NCI-H146 treated with DMSO at 0.1 percent for 48 hours (cell line): ENCODE measurements at regions not wholly inside any gene's neighbourhood (a gene's known extent, or its start where the extent isn't known, plus 50 kb on each side); places are given as distances from the start of the nearest gene placed in this dataset.
A peak's percentile ranks its signal among the peaks of the same experiment; 100 is the strongest.

Experiments
- DNase-seq: peaks from one replicate; lab custom pipeline; 2025; ENCODE audit not compliant: unreplicated experiment; lab: John Stamatoyannopoulos, UW

DNA sequence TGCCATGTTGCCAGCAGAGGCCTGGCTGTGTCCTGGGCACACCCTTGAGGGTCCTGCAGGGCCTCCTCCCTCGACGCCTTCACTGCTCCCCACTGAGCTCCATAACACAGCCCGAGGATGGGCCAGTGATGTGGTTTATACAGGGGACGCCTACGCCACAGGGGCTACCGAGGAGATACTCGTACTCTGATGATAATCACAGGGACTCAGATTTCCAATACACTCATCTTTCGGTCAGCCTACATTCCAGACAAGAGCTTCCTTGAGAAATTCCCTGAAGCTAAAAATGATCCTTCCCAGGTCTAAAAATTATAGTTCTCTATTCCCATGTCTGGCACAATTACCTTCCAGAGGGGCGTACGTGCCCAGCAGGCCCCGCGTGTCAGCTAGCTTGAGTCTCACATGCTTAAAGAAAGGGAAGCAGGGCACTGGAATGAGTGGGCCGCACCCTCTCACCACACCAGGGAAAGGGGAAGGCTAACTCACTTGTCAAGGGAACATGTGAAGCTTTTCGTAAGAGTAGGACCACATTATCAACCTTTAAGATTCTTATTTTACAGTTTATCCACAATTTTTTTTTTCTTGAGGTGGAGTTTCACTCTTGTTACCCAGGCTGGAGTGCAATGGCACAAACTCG lies 159.5 kb upstream of the NDUFV2 start:
- DNase-seq, result no peak

DNA sequence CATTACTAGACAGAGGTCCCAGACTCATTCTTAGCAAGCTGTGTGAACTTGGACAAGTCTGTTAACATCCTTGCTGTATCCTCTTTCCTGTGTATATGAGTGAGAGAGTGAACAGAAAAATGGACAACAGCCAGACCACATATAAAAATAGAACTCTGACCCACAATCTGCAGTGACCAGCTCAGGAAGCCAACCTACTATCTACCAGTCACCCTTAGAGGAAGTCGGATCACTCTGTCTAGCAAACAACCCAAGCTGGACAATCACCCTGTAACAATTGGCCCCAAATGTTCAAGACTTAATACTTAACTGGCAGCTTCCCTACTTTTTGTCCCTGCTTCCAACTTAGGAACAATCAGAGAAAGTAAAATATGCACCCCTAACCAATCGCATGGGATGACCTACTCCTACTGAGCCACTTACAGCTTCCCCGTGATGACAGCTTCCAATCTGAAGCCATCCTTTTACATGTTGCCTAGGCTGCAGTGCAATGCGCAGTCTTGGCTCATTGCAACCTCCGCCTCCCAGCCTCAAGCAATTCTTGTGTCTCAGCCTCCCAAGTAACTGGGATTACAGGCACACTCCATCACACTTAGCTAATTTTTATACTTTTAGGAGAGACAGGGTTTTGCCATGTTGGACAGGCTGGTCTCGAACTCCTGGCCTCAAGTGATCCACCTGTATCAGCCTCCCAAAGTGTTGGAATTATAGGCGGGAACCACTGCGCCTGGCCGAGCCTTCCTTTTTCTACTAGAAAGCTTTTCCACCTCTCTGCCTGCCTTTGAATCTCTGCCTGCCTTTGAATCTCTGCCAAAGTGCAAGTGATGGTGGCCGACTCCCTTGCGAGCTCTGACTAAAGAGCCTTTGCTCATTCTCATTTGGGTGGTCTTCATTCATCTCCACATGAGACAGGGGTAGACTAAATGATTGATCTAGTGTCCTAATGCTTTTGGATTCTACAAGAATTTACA lies 158.3 kb upstream of the NDUFV2 start:
- no peak for DNase-seq

DNA sequence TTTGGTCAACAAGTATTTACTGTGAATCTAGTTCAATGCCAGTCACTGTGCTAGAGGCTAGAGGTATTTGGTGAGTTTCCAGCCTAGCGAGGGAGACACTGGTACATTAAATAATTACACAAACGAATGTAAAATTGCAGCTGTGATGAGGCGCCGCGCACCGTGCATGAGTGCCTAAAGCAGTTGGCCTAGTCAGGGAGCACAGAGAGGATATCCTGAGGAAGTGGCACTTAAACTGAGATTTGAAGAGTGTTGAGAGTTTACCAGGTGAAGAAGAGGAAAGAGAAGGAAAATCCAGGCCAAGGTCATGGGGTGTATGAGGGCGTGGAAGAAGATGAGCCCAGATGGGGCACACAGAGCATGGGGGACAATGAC lies 157.6 kb upstream of the NDUFV2 start:
- DNase-seq, result no peak

DNA sequence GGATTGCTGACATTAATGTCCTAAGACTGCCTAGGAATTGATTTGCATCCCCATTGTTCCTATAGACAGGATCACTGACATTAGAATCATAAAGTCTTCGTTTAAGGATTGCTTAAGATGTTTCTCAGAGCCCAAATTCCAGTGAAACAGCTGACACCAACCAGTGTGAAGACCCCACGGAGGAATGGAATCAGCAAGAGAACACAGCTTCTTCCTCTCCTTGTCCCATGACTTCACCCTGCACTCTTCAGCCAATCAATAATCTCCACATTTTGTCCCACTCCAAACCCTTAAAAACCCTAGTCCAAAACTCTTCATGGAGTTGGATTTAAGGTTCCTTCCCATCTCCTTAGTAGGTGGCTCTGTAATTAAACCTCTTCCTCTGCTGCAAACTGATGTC lies 157.0 kb upstream of the NDUFV2 start:
- DNase-seq, result no peak

DNA sequence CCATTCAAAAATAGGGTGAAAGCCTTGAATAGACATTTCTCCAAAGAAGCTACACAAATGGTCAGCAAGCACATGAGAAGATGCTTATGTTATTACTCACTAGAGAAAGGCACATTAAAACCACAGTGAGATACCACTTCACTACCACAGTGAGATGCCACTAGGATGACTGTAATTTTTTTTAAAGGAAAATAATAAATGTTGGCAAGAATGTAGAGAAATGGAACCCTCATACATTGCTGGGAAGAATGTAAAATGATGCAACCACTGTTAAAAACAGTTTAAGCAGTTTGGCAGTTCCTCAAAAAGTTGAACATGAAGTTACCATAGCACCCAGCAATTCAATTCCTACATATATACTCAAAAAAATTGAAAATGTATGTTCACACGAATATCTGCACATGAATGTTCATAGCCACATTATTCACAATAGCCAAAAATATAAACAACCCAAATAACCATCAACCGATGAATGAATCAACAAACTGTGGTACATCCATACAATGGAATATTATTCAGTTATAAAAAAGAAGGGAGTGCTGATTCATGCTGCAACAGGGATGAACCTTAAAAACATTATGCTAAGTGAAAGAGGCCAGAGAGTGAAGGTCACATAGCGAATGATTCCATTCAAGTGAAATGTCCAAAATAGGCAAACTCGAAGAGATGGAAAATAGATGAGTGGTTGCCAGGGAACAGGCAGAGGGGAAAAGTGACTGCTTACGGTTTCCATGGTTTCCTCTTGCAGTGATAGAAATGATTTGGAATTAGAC lies 156.2 kb upstream of the NDUFV2 start:
- no peak for DNase-seq

DNA sequence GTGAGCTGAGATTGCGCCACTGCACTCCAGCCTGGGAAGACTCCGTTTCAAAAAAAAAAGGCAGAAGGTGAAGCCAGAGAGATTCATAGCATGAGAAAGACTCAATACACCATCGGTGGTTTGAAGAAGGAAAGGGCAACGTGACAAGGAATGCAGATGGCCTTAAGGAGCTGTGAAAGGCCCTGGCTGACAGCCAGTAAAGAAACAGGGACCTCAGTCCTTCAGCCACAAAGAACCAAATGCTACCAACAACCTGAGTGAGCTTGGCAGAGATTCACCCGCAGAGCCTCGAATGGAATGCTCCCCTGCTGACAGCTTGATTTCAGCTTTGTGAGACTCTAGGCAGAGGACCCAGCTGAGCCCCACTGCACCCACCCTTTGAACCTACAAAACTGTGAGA lies 154.9 kb upstream of the NDUFV2 start:
- no peak for DNase-seq

DNA sequence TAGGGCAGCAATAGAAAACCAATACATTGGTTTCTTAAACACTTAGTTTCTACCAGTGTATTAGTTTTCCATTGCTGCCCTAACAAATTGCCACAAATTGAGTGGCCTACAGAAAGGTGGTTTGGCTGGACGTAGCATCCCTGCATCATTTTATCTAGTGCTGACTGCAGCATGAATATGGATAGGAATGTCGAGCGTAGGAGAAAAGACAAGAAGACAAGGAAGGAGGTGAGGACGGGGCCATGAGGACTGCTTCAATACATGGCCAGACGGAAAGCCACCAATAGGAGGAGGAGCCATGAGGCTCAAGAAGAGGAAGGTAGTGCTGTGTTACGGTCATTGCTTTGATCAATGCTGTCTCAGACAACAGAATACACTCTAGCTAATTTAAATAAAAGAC lies 154.5 kb upstream of the NDUFV2 start:
- DNase-seq, result no peak

DNA sequence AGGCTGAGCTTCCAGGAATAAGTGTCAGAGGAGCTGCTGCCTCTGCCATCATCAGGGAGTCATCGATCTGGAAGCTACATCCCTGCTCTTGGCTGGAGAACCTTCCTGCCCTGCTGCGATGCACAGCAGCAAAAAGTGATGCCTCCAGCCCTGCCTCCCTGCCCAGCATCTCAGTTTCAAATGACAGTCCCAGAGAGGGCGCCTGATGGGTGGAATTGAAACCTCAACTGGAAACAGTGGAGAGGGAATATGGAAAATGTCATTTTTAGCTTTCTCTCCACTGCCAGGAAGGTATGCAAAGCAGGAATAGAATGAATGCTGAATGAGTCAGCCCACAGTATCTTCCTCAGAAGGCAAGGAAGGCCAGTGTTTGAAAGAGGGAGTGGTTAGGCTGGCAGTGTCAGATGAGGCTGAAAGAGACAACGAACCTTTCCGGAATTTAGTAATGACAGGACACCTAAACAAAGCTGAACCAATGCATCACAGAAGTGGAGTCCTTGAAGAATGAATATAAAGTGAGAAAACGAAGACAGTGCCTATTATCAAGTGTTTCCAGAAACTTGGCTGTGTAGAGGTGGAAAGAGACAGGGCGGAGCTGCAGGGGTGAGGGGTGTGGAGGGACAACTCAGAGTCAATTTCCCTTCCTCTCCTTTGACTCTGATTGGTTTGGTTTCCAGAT lies 153.9 kb upstream of the NDUFV2 start:
- no peak for DNase-seq

DNA sequence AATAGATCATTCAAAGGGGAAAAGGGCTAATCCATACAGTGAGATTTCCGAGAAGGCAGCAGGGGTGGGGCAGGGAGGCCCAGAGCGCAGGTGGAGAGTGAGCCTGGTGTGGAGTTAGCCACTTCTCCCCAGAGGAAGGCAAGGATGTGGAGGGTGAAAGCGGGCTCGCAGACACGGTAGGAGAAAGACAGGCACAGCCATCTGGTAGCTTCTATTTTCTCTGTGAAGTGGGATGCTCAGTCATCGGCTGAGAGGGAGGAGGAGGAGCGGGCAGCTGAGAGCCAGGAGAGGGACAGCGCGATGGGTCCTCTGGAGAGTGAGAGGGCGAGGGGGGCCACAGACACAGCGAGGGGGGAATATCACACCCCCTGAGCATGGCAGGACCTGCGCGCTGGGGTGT lies 153.3 kb upstream of the NDUFV2 start:
- no peak for DNase-seq

DNA sequence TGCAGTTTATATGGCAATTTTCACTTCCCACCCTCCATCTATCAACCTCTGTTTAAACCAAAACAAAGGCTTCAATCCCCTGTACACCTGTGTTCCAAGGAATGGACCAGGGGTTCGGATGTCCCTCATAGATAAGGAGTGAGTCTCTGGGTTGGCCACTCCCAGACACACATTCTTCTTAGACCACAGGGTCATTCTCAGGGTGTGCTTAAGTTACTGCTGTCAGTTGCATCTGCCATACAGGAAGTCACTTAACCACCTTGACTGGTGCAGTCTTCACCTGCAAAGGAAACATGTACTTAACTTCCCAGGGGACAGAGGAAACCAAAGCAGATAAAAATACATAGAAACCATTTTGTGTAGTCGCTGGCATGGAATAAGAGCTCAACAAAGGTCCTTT lies 151.0 kb upstream of the NDUFV2 start:
- no peak for DNase-seq

DNA sequence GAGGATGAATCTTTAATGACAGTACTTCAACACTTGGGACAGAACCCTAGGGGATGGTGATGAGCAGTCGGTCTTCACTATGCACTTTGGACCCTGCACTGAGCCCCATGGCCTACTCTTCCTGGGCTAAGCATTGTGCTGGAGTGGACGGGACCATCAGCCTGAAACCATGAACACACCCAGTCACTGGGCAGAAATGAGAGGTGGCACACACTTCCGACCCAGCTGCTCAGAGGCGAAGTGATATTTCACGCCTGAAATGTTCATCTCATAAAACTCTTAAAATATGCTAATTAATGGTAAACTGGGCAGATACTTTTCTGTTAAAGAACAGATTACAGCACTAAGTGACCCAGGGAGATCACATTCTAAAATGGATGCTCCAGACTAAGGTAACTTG lies 150.3 kb upstream of the NDUFV2 start:
- DNase-seq, result no peak

DNA sequence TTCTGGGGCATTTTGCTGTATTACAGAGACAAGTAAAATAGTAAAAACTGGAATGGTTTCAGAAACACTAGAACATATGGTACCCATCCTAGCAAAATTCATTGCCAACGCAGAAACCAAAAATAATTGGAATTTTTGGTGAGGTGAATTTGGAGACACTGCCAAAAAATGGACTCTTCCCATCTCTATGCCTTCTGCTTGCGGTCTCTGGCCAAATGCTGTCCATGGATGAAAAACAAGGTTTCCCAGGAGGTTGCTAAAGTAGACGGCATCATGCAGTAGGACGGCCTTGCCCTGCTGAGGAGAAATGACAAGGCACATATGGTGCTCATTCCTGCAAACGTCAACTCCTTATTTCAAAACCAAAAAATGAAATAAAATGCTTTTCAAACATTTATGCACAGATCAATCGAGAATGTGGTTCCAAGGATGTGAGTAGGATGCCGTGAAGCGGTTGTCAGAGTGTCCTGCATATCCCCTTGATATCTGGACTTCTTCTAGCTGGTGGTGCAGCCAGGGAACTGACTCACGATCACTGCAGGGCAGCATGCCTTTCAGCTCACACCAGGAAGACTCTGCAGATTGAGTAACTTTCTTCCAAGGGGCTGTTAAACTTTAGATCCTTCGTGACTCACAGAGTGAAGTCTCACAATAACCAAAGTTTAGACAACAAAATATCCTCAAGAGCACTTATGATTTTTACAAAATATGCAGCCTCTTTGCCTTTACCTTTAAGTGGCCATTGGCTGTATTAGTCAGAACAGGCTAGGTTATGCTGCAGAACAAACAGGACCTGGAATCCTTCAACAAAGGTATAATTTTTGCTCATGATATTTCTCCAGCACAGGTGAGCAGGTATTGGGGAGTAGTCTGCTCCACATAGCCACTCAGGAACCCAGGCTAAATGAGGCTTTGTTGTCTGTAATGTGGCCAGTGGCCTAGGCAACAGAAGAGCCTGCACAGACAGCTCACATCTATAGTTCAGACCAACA lies 149.4 kb upstream of the NDUFV2 start:
- DNase-seq, result no peak

DNA sequence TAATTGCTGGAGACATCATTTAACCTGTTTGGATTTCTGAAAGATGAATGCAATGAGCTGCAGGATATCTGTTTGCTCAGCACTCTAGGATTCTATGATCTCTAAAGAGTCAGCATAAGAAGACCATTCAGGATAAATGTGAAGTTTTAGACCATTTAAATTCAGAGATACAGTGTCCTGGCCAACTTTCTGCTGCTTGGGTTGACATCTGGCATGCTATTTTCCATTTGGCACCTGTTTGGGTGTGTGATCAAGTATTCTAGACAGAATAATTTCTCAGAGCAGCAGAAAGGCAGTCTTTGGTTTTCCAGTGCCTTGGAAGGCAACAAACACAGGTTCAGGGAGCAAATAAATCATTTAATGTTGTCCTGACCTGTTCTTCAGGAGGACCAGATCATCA lies 144.8 kb upstream of the NDUFV2 start:
- DNase-seq, result peak; percentile 60

DNA sequence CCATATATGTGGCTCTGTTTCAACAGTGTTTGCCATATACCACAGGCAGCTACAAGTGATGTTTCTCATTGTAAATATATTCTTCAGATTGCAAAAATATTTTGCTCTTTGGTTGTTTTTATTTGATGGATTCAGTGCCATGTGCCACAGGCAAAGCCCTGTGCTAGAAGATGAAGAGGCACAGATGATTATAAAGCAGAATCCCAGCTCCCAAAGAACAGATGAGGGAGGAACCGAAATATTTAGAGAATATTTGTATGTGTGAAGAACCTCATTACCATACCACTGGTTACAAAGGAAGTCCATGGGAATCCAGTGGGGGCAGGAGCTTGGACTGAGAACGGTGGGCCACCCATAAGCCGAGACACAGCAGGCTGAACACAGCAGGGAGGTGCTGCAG lies 143.8 kb upstream of the NDUFV2 start:
- no peak for DNase-seq

DNA sequence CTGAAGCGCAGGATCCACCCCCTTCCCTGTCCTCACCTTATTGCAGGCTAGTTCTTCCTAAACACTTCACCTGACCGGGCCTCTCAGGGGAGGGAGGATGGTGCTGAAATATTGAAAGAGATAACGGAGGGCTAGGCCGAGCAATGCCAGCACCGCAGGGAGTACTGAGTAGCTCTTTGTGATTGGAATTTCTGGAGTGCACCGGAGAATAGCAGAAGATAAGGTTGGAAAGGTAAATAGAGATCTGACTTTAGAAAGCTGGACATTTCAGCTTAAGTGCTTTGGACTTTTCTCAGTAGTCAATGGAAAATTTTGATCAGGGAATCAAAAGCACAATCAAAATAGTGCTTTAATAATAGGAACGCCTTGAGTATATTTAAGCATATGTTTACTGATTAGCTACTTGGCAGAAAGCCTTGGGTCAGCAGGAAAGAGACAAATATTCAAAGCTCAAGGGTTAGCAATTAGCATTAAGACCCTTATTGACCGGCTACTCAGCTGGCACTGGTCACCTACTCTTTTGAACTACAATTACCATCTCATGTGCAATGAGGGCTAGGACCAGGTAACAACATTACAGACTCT lies 142.9 kb upstream of the NDUFV2 start:
- peak; percentile 69 for DNase-seq

DNA sequence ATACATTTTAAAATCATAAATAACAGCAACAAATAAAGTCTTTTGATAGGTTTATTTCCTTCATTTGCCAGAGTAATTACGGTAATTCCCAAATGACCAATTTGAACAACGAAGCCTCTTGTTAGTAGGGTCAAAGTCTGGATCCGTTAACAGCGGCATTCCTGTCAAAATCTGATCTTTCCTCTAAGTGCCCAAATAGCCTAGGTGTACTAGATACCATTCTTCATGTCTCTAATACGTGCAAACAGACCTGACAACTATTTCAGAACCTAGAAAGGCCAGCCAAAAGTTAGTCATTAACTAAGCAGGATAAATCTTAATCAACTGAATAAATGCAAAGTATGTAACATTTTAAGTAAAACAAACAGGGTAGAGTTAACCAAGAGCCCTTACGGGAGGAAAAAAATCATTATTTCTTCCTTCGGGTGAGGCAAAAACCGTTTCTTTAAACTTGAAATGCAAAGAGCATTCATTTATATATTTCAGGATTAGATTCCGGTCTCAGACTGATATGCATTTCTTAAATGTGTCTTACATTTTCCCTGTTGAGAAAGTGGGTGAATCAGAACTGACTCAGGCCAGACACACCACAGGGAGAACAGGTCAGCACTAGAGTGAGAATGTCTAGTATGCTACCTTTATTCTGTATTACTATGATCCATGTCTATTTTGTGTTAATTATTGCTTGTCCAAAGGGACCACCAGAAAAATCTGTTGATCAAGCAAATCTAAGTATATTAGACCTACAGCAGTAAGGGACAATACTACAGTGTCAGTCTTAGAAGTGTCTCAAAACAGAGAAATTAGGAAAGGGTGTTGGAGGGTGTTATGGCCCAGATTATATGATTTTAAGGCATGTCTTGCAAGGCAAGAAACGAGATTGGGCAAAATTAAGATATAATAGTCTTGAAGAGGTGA lies 141.5 kb upstream of the NDUFV2 start:
- DNase-seq, result no peak

DNA sequence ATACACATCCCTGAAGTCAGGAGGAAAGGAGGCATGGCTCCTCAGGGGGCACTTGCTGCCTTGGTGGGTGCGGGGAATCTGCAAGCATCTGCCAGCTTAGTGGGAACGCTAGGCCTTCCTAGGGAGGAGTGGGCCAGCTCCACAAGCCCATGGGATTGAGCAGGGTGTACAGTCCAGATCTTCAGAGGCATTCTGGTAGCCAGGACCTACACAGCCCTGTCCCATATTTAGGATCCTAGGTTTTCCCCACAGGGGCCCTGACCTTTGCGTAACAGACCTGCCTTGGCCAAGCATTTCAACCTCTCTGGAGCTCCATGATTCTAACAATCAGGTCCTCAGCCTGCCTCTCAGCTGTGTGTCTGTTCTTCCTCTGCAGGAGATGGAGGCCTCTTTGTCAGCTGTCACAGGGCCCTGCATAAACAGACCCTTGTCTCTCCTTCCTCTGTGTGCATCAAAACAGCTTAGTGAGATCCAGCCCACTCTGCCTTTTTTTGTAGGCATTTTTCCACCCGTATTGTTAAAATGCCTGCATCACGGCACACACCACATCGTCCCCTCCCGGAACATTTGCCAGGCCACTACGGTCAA lies 140.2 kb upstream of the NDUFV2 start:
- DNase-seq, result no peak
